HL-60 (cell line): ENCODE measurements at regions not wholly inside any gene's neighbourhood (a gene's known extent, or its start where the extent isn't known, plus 50 kb on each side); places are given as distances from the start of the nearest gene placed in this dataset.

Experiments used
- CTCF ChIP-seq: IDR thresholded peaks from one replicate; pipeline ENCODE4 v1.5.1; 2011; ENCODE audit warnings: low read length, control low read depth, inconsistent platforms; ENCODE audit not compliant: insufficient read depth
- GABPA ChIP-seq: IDR thresholded peaks from 2 replicates; pipeline ENCODE4 v1.6.1; 2012; ENCODE audit warnings: low read depth
- POLR2AphosphoS5 ChIP-seq: IDR thresholded peaks from 2 replicates; pipeline ENCODE4 v1.6.1; 2012; ENCODE audit warnings: low read depth
- REST ChIP-seq: IDR thresholded peaks from 2 replicates; pipeline ENCODE4 v1.6.1; 2012; ENCODE audit warnings: low read depth; ENCODE audit not compliant: insufficient replicate concordance
- SPI1 ChIP-seq: IDR thresholded peaks from 2 replicates; pipeline ENCODE4 v1.6.1; 2012; ENCODE audit warnings: low read depth, mild to moderate bottlenecking, borderline replicate concordance

- TF ChIP-seq CTCF = no peak
- TF ChIP-seq POLR2AphosphoS5 = no peak
- TF ChIP-seq SPI1 = no peak
- no peak for TF ChIP-seq REST
- no peak for TF ChIP-seq GABPA
Measured at GRCh38 chr10:65751218-65751617, 1174.6 kb upstream of the LRRTM3 start.
